HG03354 (cell line): ENCODE measurements at regions not wholly inside any gene's neighbourhood (a gene's known extent, or its start where the extent isn't known, plus 50 kb on each side); places are given as distances from the start of the nearest gene placed in this dataset.

ENCODE experiments used
- ATAC-seq: cut with Tn5 transposase; IDR thresholded peaks from one replicate; pipeline ENCODE4 v1.9.1; 2021; ENCODE audit warnings: mild to moderate bottlenecking; ENCODE audit not compliant: unreplicated experiment, poor library complexity, severe bottlenecking

GRCh38 chr10:118193642-118194041 is 146.9 kb upstream of the RAB11FIP2 start:
- ATAC-seq = no peak

- no peak for ATAC-seq
Observed at GRCh38 chr10:118181021-118181420, 134.3 kb upstream of the RAB11FIP2 start.

DNA sequence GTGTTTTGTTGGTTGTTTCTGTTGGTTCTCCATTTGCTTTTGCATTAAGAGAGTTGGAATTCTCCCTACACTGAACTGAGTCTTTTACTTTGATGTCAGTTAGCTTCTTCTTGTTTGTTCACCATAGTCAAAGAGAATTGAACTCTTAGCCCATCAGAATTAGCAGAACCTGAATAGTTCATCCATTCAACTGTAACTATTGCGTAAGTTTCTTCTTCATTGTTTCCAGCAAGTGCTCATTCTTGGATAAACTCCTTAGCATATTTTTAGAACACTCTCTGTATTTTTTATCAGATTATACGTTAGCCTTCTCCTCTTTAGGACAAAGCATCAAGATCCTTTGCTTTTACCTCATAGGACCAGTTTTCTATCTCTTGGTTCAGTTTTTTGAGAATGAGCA is 128.4 kb upstream of the RAB11FIP2 start:
- ATAC-seq = no peak

DNA sequence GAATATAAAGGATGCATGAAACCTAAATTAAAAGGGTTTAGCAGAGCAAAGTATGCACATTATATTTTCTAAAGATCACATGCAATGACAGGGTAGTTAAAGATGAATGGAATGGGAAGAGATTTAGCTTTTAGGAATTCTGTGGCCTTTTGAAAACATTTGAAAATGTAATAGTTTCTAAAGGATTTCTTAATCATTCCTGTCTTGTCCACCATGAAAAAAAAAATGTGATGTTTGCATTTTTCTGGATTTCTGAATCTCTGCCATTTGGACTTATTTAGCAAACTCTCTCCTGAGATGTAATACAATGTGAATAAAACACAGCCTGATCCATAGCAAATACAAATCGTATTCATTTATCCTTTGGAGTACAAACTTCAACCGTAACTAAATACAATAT is 126.6 kb upstream of the RAB11FIP2 start:
- ATAC-seq = no peak

- ATAC-seq = no peak
Observed at GRCh38 chr10:118171861-118172260, 125.1 kb upstream of the RAB11FIP2 start.

- no peak for ATAC-seq
Observed at GRCh38 chr10:118167056-118167700, 120.4 kb upstream of the RAB11FIP2 start.

DNA sequence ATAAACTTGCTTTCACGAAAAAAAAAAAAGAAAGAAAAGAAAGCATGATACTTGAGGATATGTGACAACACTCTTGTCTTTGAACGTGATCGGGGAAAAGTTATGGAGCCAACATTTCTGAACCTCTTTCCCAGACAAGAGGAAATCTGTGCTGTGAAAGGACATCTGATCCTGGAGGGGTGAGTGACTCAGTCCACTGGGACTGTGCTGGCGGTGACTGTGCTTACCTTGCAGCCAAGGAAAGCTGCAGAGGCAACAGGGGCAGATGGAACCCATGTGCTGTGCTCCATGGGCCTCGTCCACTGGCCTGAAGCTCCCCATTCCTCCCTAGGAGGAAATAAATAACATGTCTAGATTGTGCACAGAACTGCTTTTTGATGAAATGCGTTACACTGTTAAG is 116.5 kb upstream of the RAB11FIP2 start:
- ATAC-seq = no peak

GRCh38 chr10:118161461-118162246 is 114.9 kb upstream of the RAB11FIP2 start:
- no peak for ATAC-seq

GRCh38 chr10:118153287-118153686 is 106.5 kb upstream of the RAB11FIP2 start:
- no peak for ATAC-seq

GRCh38 chr10:118151461-118151860 is 104.7 kb upstream of the RAB11FIP2 start:
- ATAC-seq = no peak

- no peak for ATAC-seq
Observed at GRCh38 chr10:118148247-118148646, 101.5 kb upstream of the RAB11FIP2 start.

DNA sequence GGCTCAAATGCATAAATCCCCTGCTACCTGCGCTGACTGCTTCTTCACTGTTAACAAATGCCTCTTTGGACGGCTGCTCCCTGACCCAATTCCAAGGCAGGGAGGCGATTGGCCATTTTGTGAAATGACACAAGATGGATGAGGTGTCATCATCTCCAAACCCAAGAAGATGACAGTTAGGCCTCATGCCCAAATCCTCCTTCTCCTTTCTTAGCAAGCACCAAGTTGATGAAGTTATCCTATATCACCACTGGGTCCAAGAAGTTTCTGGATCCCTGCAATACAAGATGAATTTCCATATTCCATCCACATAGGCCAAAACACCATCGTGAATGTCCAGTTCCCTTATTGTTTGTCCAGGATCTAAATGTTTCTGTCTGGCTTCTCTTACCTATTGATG is 98.5 kb upstream of the RAB11FIP2 start:
- no peak for ATAC-seq

- ATAC-seq = no peak
Observed at GRCh38 chr10:118141471-118141870, 94.7 kb upstream of the RAB11FIP2 start.

DNA sequence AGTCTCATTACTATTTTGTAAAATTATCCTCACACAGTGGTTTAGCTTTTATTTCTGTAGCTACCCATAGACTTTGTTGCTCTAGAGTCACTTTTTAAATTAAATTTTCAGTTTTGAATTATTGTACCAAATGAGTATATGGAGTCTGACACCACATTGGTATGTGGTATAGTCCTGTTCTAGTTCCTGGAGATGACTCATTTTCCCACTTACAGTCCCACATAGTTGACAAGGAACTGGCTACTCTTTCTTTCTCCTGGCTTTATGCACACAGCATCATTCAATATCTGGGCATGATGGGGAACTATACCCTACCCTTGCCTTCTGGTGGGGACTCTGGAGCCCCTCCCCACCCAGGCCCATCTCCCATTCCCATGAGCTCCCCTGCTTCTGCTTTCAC is 92.6 kb upstream of the RAB11FIP2 start:
- ATAC-seq = no peak

DNA sequence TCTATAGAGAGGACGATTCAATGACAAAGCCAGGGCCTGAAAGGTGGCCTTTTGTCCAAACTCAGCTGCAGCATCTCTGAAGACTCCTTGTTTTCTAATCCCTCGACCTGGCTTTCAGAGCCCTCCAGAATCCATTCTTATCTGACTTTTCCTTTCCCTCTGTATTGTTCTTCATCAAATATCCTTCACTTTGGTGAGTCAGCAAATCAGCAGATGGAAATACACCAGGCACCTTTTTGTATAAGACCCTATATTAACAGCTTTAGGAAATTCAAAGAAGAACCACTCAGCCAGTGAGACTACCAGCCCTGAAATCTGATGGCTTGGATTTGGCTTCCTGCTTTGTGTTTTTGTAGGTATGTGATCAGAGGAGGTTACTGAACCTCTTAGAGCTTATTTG is 81.9 kb upstream of the RAB11FIP2 start:
- ATAC-seq = no peak

- ATAC-seq = no peak
Observed at GRCh38 chr10:118118716-118119115, 72.0 kb upstream of the RAB11FIP2 start.

DNA sequence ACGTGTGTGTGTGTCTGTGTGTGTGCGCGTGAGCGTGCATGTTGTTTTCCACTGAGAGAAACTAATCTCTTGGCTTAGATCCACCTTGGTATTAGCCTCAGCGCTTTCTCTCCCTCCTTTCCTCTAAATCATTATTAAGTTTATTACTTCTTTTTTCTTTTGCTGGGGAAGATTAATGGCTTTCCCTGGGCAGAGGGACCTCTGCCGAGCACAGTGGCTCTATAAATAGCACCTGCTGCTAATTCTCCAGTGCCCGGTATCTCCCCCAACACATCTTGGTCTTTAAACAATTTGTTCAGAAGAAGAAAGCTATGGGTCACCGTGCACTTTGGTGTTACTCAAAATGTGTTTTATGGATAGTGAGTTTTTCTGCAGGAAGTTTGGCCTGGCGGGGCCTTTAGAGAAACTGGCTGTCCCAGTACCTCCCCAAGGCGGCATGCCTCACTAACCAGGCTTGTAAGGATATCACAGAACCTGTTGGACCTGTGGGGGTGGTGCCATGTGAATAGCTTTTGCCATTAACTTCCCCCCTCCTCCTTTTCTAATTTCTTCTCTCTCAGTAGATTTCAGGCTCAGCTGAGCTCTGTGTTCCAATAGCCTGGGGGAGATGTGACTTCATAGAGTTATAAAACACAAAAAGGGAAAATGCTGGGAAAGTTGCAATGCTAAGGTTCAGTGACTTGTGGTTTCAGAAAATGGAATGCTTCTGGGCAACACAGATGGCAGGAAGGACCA is 70.1 kb upstream of the RAB11FIP2 start:
- no peak for ATAC-seq

DNA sequence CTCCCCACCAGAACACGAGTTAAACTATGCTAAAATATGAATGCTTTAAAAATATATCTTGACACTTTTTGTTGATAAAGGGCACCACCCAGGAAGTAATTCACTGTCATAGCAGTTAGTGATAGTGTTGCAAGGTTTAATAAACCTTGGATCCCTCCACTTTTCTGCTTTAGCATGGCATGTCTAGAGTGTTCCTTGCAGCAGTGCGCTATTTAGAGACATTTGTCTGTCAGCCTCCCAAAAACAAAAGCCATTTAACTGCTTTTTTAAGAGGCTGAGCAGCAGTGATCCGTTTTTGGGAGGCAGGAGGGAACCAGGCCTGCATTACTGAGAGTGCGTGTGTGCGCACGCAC is 69.6 kb upstream of the RAB11FIP2 start:
- ATAC-seq = no peak

GRCh38 chr10:118115701-118116100 is 69.0 kb upstream of the RAB11FIP2 start:
- no peak for ATAC-seq

DNA sequence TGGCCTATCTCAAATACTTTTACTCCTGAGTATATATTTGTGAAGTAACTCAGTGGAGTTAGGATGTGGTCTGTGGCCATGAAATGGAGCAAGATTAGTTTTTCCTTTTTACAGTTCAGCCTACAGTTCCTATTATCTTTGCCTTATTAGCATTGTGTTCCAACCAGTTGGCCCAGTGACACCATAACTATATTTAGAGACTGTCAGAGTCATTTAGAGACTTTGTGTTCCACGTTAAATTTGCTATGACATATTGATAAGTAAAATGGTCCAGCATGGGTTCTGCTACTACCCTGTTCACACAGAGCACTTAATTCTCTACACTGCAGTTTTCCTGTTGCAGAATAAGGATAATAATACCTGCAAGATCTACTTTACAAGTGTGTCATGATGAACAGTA is 68.3 kb upstream of the RAB11FIP2 start:
- ATAC-seq = no peak

DNA sequence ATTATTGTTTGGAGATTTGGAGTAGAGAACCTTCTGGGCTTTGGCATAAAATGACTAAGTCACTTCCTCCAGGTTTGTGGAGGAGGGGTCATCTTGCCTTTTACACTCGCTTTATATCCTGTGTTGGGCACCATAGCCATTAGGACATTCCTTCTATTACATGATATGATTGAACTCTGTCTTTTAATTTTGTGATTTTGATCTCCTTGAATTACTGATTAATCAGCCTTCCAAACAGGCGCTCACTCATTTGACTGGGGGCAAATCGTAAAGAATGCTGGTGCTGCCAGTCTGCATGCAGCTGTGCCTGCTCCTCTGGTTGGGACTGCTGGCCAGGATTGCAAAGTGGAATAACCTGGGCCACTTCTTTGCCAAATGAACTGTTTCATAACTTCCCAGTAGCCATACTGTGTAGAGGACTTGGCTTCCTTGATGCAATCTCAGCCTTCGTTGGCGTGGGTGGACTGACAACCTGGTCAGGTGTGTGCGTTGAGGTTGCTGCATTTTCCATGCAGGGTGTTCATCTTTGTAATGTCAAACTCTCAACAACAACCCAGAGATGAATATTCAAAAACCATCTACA is 65.9 kb upstream of the RAB11FIP2 start:
- ATAC-seq = no peak
